HepG2 (cell line): ENCODE measurements at regions not wholly inside any gene's neighbourhood (a gene's known extent, or its start where the extent isn't known, plus 50 kb on each side); places are given as distances from the start of the nearest gene placed in this dataset.

Source experiments
- CHD4 ChIP-seq: fragments of 200-600 bp; sonication (generic); IDR thresholded peaks from 2 replicates; pipeline ENCODE4 v1.7.0; 2017; ENCODE audit warnings: mild to moderate bottlenecking, low read length, borderline replicate concordance
- MATR3 ChIP-seq: sonication (generic); formaldehyde crosslinking; IDR thresholded peaks from 2 replicates; pipeline ENCODE4 v1.4.0; 2020; ENCODE audit warnings: missing genetic modification reagents
- RAD21 ChIP-seq: fragments of 450-650 bp; formaldehyde crosslinking; IDR thresholded peaks from 2 replicates; pipeline ENCODE4 v1.5.0; 2020; ENCODE audit warnings: mild to moderate bottlenecking
- U2AF1 ChIP-seq: fragments of 200-400 bp; formaldehyde crosslinking; optimal IDR thresholded peaks from 2 replicates; pipeline ENCODE3; 2017; ENCODE audit warnings: mild to moderate bottlenecking, low read depth, low read length
- ZNF24 ChIP-seq: fragments of 450-650 bp; IDR thresholded peaks from 2 replicates; pipeline ENCODE4 v1.6.1; 2017; ENCODE audit warnings: antibody characterized with exemption, mild to moderate bottlenecking
- TF ChIP-seq, protein P1 (sequence below): sonication (generic); formaldehyde crosslinking; IDR thresholded peaks from 2 replicates; pipeline ENCODE4 v1.5.0; 2020; ENCODE audit warnings: mild to moderate bottlenecking, missing genetic modification reagents, moderate library complexity

DNA sequence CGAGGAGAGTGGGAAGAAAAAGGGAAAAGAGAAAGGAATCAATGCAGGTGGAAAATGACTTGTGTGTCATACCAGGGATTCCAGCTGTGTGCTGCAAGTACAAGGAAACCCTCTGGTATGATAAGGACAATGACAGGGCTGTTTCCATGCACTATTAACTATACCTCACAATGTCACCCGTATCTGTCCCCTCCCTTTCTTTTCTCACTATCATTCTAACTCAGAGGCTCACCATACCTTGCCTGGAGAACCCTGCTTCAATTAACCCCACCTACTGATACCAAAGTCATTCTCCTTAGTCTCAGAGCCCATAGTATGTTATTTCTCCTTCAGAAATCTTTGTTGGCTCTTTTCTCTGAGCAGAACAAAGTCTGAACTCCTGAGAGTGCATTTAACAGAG, 236.2 kb upstream of the NREP start:
- TF ChIP-seq, protein P1, sequence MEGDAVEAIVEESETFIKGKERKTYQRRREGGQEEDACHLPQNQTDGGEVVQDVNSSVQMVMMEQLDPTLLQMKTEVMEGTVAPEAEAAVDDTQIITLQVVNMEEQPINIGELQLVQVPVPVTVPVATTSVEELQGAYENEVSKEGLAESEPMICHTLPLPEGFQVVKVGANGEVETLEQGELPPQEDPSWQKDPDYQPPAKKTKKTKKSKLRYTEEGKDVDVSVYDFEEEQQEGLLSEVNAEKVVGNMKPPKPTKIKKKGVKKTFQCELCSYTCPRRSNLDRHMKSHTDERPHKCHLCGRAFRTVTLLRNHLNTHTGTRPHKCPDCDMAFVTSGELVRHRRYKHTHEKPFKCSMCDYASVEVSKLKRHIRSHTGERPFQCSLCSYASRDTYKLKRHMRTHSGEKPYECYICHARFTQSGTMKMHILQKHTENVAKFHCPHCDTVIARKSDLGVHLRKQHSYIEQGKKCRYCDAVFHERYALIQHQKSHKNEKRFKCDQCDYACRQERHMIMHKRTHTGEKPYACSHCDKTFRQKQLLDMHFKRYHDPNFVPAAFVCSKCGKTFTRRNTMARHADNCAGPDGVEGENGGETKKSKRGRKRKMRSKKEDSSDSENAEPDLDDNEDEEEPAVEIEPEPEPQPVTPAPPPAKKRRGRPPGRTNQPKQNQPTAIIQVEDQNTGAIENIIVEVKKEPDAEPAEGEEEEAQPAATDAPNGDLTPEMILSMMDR (CRISPR knock-in tag) = no peak
- TF ChIP-seq CHD4 (no peak), U2AF1 (no peak), RAD21 (CRISPR knock-in tag) (no peak), ZNF24 (no peak), MATR3 (CRISPR knock-in tag) (no peak)
